ENCODE measurements at regions not wholly inside any gene's neighbourhood (a gene's known extent, or its start where the extent isn't known, plus 50 kb on each side); places are given as distances from the start of the nearest gene placed in this dataset.
"Not testable (repeated sequence)": the region's sequence is repeated elsewhere in the genome, so short reads cannot be mapped to it uniquely, and the experiment has no call there.

- TF ChIP-seq CTCF (conservative IDR thresholded peaks at IDR 0.05; ENCODE audit: low read depth, low read length): no peak
- H3K4me3 ChIP-seq (ENCODE audit: low read depth, low read length): no peak overlapping the region
- DNase-seq (ENCODE audit: low read depth): no peak
Measured at GRCh38 chr10:4395731-4396130, 430.3 kb upstream of the AKR1E2 start.

- not testable (repeated sequence) for H3K4me3 ChIP-seq (ENCODE audit: low read depth, low read length)
Measured at GRCh38 chr10:4394455-4394854, 431.6 kb upstream of the AKR1E2 start.

GRCh38 chr10:4391683-4392082, 434.3 kb upstream of the AKR1E2 start:
- peak; percentile 47 for TF ChIP-seq CTCF (conservative IDR thresholded peaks at IDR 0.05; ENCODE audit: low read depth, low read length)
- no peak for DNase-seq (ENCODE audit: low read depth)
- H3K4me3 ChIP-seq (ENCODE audit: low read depth, low read length): no peak overlapping the region

More at GRCh38 chr10:4394455-4394854, 431.6 kb upstream of the AKR1E2 start:
- DNase-seq (ENCODE audit: low read depth): not testable (repeated sequence)

- DNase-seq (ENCODE audit: low read depth): no peak
- H3K4me3 ChIP-seq (ENCODE audit: low read depth, low read length): no peak overlapping the region
- no peak for TF ChIP-seq CTCF (conservative IDR thresholded peaks at IDR 0.05; ENCODE audit: low read depth, low read length)
Measured at GRCh38 chr10:4390219-4390618, 435.8 kb upstream of the AKR1E2 start.

GRCh38 chr10:4385231-4385870, 440.7 kb upstream of the AKR1E2 start:
- DNase-seq (ENCODE audit: low read depth): no peak
- H3K4me3 ChIP-seq (ENCODE audit: low read depth, low read length): no peak overlapping the region
- no peak for TF ChIP-seq CTCF (conservative IDR thresholded peaks at IDR 0.05; ENCODE audit: low read depth, low read length)

GRCh38 chr10:4384245-4384644, 441.8 kb upstream of the AKR1E2 start:
- no peak overlapping the region for H3K4me3 ChIP-seq (ENCODE audit: low read depth, low read length)
- no peak for TF ChIP-seq CTCF (conservative IDR thresholded peaks at IDR 0.05; ENCODE audit: low read depth, low read length)
- DNase-seq (ENCODE audit: low read depth): no peak

GRCh38 chr10:4383651-4384098, 442.3 kb upstream of the AKR1E2 start:
- no peak overlapping the region for H3K4me3 ChIP-seq (ENCODE audit: low read depth, low read length)
- peak; percentile 10 for DNase-seq (ENCODE audit: low read depth)
- TF ChIP-seq CTCF (conservative IDR thresholded peaks at IDR 0.05; ENCODE audit: low read depth, low read length): no peak
